Kidney (tissue), 13 donors: ENCODE measurements at regions not wholly inside any gene's neighbourhood (a gene's known extent, or its start where the extent isn't known, plus 50 kb on each side); places are given as distances from the start of the nearest gene placed in this dataset.

Experiments
- DNase-seq, 5 donors: peaks; one replicate each; pipeline ENCODE4 v3.0.0-alpha.2; 2013 to 2020
- FAIRE-seq: peaks from 2 replicates; lab custom pipeline; 2012; peaks lifted over from hg19 to GRCh38; lab: Jason Lieb, UNC
- H3K27ac ChIP-seq, 2 donors: one replicate each; pipeline ENCODE4 v1.7.0; 2013; ENCODE audit warnings: low read depth in 2 of 2, low read length in 2 of 2, inconsistent platforms in 1 of 2
- H3K27me3 ChIP-seq: one replicate; pipeline ENCODE4 v1.7.1; 2013; ENCODE audit warnings: low read length, inconsistent platforms; ENCODE audit not compliant: control insufficient read depth, insufficient read depth
- H3K36me3 ChIP-seq, 3 donors: one replicate each; pipeline versions ENCODE4 v1.7.0 to v1.7.1; 2013; ENCODE audit warnings: low read length in 3 of 3, control low read depth in 1 of 3, inconsistent platforms in 1 of 3; ENCODE audit not compliant: insufficient read depth in 3 of 3, control insufficient read depth in 2 of 3
- H3K4me1 ChIP-seq, 3 donors: one replicate each; pipeline versions ENCODE4 v1.7.0 to v1.7.1; 2013; ENCODE audit warnings: low read length in 3 of 3, inconsistent platforms in 1 of 3, low read depth in 1 of 3; ENCODE audit not compliant: control insufficient read depth in 2 of 3, insufficient read depth in 2 of 3
- H3K4me3 ChIP-seq, 3 donors: one replicate each; pipeline versions ENCODE4 v1.7.0 to v1.8.1; 2013; ENCODE audit warnings: low read length in 3 of 3, control low read depth in 1 of 3, inconsistent platforms in 1 of 3
- H3K9ac ChIP-seq, 3 donors: one replicate each; pipeline versions ENCODE4 v1.7.0 to v1.7.1; 2013; ENCODE audit warnings: low read length in 3 of 3, control low read depth in 1 of 3, inconsistent platforms in 1 of 3
- H3K9me3 ChIP-seq, 3 donors: one replicate each; pipeline versions ENCODE4 v1.7.0 to v1.7.1; 2013; ENCODE audit warnings: low read length in 3 of 3, control low read depth in 1 of 3, inconsistent platforms in 1 of 3; ENCODE audit not compliant: control insufficient read depth in 2 of 3, insufficient read depth in 1 of 3
- intact Hi-C: fragments of 100-400 bp; cut with DNase I; formaldehyde crosslinking; loops from one replicate; pipeline ENCODE4 v1.11.1; 2022
- TF ChIP-seq, protein P1 (sequence below): IDR thresholded peaks from 3 replicates; pipeline ENCODE4 v1.5.1; 2012; ENCODE audit warnings: mild to moderate bottlenecking, moderate library complexity, borderline replicate concordance; ENCODE audit not compliant: insufficient read depth; ENCODE audit errors: extremely low read depth
- donor health status: control.
- donor health status: control.
- donor health status: control.
- donor health status: control.
- donor health status: control.
- donor health status: DM: yes; HTN: yes; CAD: no.
- donor health status: Normal renal cell carcinoma (clear cell type).

- H3K4me3 ChIP-seq = no peak overlapping the region
- no peaks in the 10 kb centered on the region for H3K9me3 ChIP-seq
- no peak for FAIRE-seq
- no peak for DNase-seq
- no peaks in the 10 kb centered on the region for H3K4me1 ChIP-seq
- TF ChIP-seq, protein P1, sequence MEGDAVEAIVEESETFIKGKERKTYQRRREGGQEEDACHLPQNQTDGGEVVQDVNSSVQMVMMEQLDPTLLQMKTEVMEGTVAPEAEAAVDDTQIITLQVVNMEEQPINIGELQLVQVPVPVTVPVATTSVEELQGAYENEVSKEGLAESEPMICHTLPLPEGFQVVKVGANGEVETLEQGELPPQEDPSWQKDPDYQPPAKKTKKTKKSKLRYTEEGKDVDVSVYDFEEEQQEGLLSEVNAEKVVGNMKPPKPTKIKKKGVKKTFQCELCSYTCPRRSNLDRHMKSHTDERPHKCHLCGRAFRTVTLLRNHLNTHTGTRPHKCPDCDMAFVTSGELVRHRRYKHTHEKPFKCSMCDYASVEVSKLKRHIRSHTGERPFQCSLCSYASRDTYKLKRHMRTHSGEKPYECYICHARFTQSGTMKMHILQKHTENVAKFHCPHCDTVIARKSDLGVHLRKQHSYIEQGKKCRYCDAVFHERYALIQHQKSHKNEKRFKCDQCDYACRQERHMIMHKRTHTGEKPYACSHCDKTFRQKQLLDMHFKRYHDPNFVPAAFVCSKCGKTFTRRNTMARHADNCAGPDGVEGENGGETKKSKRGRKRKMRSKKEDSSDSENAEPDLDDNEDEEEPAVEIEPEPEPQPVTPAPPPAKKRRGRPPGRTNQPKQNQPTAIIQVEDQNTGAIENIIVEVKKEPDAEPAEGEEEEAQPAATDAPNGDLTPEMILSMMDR = no peak
- intact Hi-C loops = no loop called here
- H3K27ac ChIP-seq = no peak overlapping the region
- H3K36me3 ChIP-seq = no peaks in the 10 kb centered on the region
- H3K9ac ChIP-seq = no peak overlapping the region
- H3K27me3 ChIP-seq = no peaks in the 10 kb centered on the region
Measured at GRCh38 chr2:173692068-173692467, 273.1 kb downstream of the SP3 start.

DNA sequence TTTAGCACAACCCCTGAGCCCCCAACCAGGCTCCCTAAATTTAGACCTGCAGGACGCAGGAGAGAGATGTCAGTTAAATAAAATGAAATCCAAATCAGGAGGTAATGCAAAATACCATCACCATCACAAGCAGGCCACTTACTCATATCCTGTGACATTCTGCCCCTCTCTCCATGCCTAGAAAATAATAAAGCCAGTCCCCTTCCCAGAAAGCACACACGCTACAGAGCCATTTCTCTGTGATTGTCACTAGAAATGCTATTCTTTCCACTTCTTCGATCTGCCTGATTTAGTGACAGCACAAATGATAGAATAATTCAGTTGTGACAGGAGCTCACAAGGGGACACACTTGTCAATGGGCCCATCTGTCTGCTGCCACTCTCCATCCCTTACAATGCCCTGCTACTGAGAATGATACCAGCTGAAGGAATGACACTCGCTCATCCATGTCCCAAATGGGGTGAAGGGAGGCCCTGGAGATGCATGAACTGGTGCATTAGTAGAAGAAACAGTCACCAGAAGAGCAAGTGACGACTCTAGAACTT is 272.1 kb downstream of the SP3 start:
- FAIRE-seq (no peak), DNase-seq (no peak)
- intact Hi-C loops = no loop called here
- H3K4me1 ChIP-seq = no peaks in the 10 kb centered on the region
- H3K27ac ChIP-seq = no peak overlapping the region
- H3K4me3 ChIP-seq = no peak overlapping the region
- TF ChIP-seq, protein P1 = no peak
- H3K27me3 ChIP-seq = no peaks in the 10 kb centered on the region
- peaks cover 0 to 6% (median 0%) of the 10 kb centered on the region in 3 donors for H3K9me3 ChIP-seq
- no peaks in the 10 kb centered on the region for H3K36me3 ChIP-seq
- no peak overlapping the region for H3K9ac ChIP-seq

- intact Hi-C loops = no loop called here
- no peaks in the 10 kb centered on the region for H3K36me3 ChIP-seq
- FAIRE-seq (no peak), DNase-seq (no peak)
- peaks cover 0 to 6% (median 0%) of the 10 kb centered on the region in 3 donors for H3K9me3 ChIP-seq
- TF ChIP-seq, protein P1 = no peak
- no peaks in the 10 kb centered on the region for H3K27me3 ChIP-seq
- no peak overlapping the region for H3K9ac ChIP-seq
- H3K4me3 ChIP-seq = no peak overlapping the region
- no peaks in the 10 kb centered on the region for H3K4me1 ChIP-seq
- no peak overlapping the region for H3K27ac ChIP-seq
Measured at GRCh38 chr2:173696274-173696673, 268.9 kb downstream of the SP3 start.

DNA sequence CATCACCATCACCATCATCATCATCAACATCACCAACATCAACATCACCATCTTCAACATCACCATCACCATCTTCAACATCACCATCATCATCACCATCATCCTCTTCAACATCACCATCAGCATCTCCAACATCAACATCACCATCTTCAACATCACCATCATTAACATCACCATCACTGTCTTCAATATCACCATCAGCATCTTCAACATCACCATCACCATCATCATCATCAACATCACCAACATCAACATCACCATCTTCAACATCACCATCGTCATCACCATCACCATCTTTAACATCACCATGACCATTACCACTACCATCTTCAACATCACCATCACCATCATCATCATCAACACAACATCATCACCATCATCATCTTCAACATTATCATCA is 267.2 kb downstream of the SP3 start:
- Histone ChIP-seq H3K9me3 (peaks cover 0 to 6% (median 0%) of the 10 kb centered on the region in 3 donors), H3K36me3 (no peaks in the 10 kb centered on the region), H3K9ac (no peak overlapping the region), H3K4me1 (no peaks in the 10 kb centered on the region), H3K4me3 (peak overlapping the region in 1 of 3 donors; percentile 13), H3K27me3 (no peaks in the 10 kb centered on the region), H3K27ac (no peak overlapping the region)
- TF ChIP-seq, protein P1 = no peak
- intact Hi-C loops = no loop called here
- no peak for FAIRE-seq
- no peak for DNase-seq
